B cell (primary cell): ENCODE measurements at regions not wholly inside any gene's neighbourhood (a gene's known extent, or its start where the extent isn't known, plus 50 kb on each side); places are given as distances from the start of the nearest gene placed in this dataset.

ENCODE experiments used
- ATAC-seq: fragments of 200-7000 bp; cut with Tn5 transposase; one replicate; pipeline ENCODE4 v1.10.0; 2021; ENCODE audit warnings: low read depth, mild to moderate bottlenecking, moderate number of reproducible peaks, moderate library complexity
- CTCF ChIA-PET: fragments of 350-600 bp; sonication (Branson Sonifier 250); formaldehyde crosslinking; loops from one replicate; lab custom pipeline; 2021; ENCODE audit warnings: antibody characterized with exemption, inconsistent platforms; lab: Charles Lee
- POLR2A ChIA-PET: fragments of 350-600 bp; sonication (Branson Sonifier 250); formaldehyde crosslinking; loops from one replicate; lab custom pipeline; 2021; ENCODE audit warnings: antibody characterized with exemption; lab: Charles Lee
- DNase-seq: peaks from one replicate; pipeline ENCODE4 v3.0.0; 2013
- H2AFZ ChIP-seq: 2 replicates; pipeline ENCODE4 v1.6.1; 2012; ENCODE audit warnings: mild to moderate bottlenecking, low read depth, low read length; ENCODE audit not compliant: insufficient read depth, poor library complexity, severe bottlenecking
- H3K27ac ChIP-seq, 2 donors: 1 replicate in 1 of 2; 2 replicates in 1 of 2; pipeline ENCODE4 v1.5.1; 2012 to 2013; ENCODE audit warnings: low read length in 2 of 2, mild to moderate bottlenecking in 2 of 2, moderate library complexity in 1 of 2
- H3K27me3 ChIP-seq, 4 experiments: fragments of 200-600 bp in 1 of 4; sonication (generic) in 1 of 4; replicated peaks in 1 of 4; 1 replicate in 2 of 4; 2 replicates in 2 of 4; pipeline versions ENCODE4 v1.6.1 to v1.7.0; 2013 to 2016; ENCODE audit warnings: low read length in 3 of 4, mild to moderate bottlenecking in 2 of 4, mixed read lengths in 1 of 4, moderate library complexity in 1 of 4; ENCODE audit not compliant: insufficient read depth in 4 of 4, control insufficient read depth in 3 of 4; ENCODE audit errors: control extremely low read depth in 1 of 4
- H3K36me3 ChIP-seq, 2 experiments: replicated peaks in 1 of 2; 1 replicate in 1 of 2; 2 replicates in 1 of 2; pipeline versions ENCODE4 v1.6.1 to v1.7.1; 2013; ENCODE audit warnings: low read length in 1 of 2; ENCODE audit not compliant: insufficient read depth in 2 of 2, control insufficient read depth in 1 of 2; ENCODE audit errors: control extremely low read depth in 1 of 2, extremely low read depth in 1 of 2
- H3K4me1 ChIP-seq, 2 donors: fragments of 200-600 bp in 1 of 2; sonication (generic) in 1 of 2; 1 replicate in 1 of 2; 2 replicates in 1 of 2; pipeline versions ENCODE4 v1.5.1 to v1.6.1; 2013 to 2017; ENCODE audit warnings: low read length in 2 of 2; ENCODE audit not compliant: control insufficient read depth in 2 of 2, insufficient read depth in 2 of 2
- H3K4me2 ChIP-seq: replicated peaks from 2 replicates; pipeline ENCODE3; 2012; ENCODE audit warnings: mild to moderate bottlenecking, low read depth, low read length; ENCODE audit not compliant: poor library complexity, severe bottlenecking
- H3K4me3 ChIP-seq, 5 experiments: fragments of 200-600 bp in 1 of 5; sonication (generic) in 1 of 5; 1 replicate in 3 of 5; 2 replicates in 2 of 5; pipeline versions ENCODE4 v1.5.1 to v1.7.0; 2011 to 2016; ENCODE audit warnings: low read length in 4 of 5, mild to moderate bottlenecking in 4 of 5, low read depth in 2 of 5, control low read depth in 1 of 5, moderate library complexity in 1 of 5; ENCODE audit not compliant: insufficient read depth in 1 of 5; ENCODE audit errors: control extremely low read depth in 1 of 5, extremely low read depth in 1 of 5
- H3K79me2 ChIP-seq: fragments of 200-600 bp; sonication (generic); one replicate; pipeline ENCODE4 v1.6.0; 2016; ENCODE audit warnings: low read length; ENCODE audit not compliant: control insufficient read depth, insufficient read depth
- H3K9ac ChIP-seq: fragments of 200-600 bp; sonication (generic); 2 replicates; pipeline ENCODE4 v1.6.1; 2017; ENCODE audit warnings: mild to moderate bottlenecking, low read length, moderate library complexity
- H3K9me3 ChIP-seq, 3 donors: one replicate each; pipeline versions ENCODE4 v1.6.1 to v1.7.1; 2013; ENCODE audit warnings: low read length in 2 of 3; ENCODE audit not compliant: control insufficient read depth in 2 of 3, insufficient read depth in 1 of 3; ENCODE audit errors: control extremely low read depth in 1 of 3
- H4K20me1 ChIP-seq: 2 replicates; pipeline ENCODE4 v1.6.0; 2012; ENCODE audit warnings: mild to moderate bottlenecking, low read length; ENCODE audit not compliant: insufficient read depth, control insufficient read depth, poor library complexity, severe bottlenecking
- H3K27ac Mint-ChIP-seq: one replicate; pipeline ENCODE4 v1.8.0; 2021; ENCODE audit warnings: mixed read lengths
- H3K27me3 Mint-ChIP-seq: one replicate; pipeline ENCODE4 v1.8.0; 2021; ENCODE audit warnings: mixed read lengths
- H3K4me1 Mint-ChIP-seq: one replicate; pipeline ENCODE4 v1.8.0; 2021; ENCODE audit warnings: mixed read lengths
- H3K4me3 Mint-ChIP-seq: one replicate; pipeline ENCODE4 v1.8.0; 2021; ENCODE audit warnings: mixed read lengths
- H3K9me3 Mint-ChIP-seq: one replicate; pipeline ENCODE4 v1.8.0; 2022; ENCODE audit warnings: mixed read lengths; ENCODE audit not compliant: insufficient read depth
- EZH2 ChIP-seq: IDR thresholded peaks from 2 replicates; pipeline ENCODE4 v1.6.1; 2012; ENCODE audit warnings: borderline replicate concordance, low read depth, mild to moderate bottlenecking, moderate library complexity, low read length; ENCODE audit not compliant: insufficient read depth, poor library complexity, severe bottlenecking
- WGBS: methylation state at CpG from one replicate; pipeline ENCODE4 v1.1.5; 2013; ENCODE audit warnings: missing lambda C conversion rate; ENCODE audit not compliant: insufficient coverage; 5-methylcytosine and 5-hydroxymethylcytosine counted together
- intact Hi-C: fragments of 100-400 bp; cut with micrococcal nuclease; formaldehyde crosslinking; loops from one replicate; pipeline ENCODE4 v1.10.0; 2022
- TF ChIP-seq, protein P1 (sequence below): fragments of 200-600 bp; IDR thresholded peaks from one replicate; pipeline ENCODE4 v1.8.0; 2022; ENCODE audit warnings: antibody characterized with exemption, mild to moderate bottlenecking

DNA sequence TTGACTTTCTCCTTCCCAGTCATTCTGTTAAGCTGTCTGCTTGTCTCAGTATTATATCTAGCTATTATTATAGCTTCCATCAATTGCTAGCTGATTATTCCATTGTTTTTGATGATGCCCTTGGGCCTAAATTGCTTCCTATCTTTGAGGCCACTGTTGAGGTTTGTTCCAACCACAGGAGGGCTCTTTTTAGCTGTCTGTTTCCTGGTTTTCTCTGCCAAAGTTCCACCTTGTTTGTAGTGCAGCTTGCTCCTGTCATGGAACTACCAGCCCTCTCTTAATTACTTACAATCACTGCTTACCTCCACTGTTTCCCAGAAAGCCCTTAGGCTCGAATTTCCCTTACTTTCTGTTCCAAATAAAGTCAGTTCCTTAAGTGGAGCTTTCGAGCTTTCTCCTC is 118.7 kb upstream of the SEC61G start:
- Histone ChIP-seq H3K36me3 (no peaks in the 10 kb centered on the region), H3K4me1 (no peaks in the 10 kb centered on the region), H3K27me3 (no peaks in the 10 kb centered on the region), H3K9me3 (no peaks in the 10 kb centered on the region), H4K20me1 (no peaks in the 10 kb centered on the region), H3K79me2 (no peaks in the 10 kb centered on the region), H2AFZ (no peak overlapping the region), H3K27ac (no peak overlapping the region), H3K4me2 (no peak overlapping the region), H3K4me3 (no peak overlapping the region), H3K9ac (no peak overlapping the region)
- Mint-ChIP-seq H3K9me3 (no peaks in the 10 kb centered on the region), H3K27me3 (peaks cover 2% of the 10 kb centered on the region), H3K4me1 (no peaks in the 10 kb centered on the region), H3K27ac (no peak overlapping the region), H3K4me3 (no peak overlapping the region)
- TF ChIP-seq, protein P1, sequence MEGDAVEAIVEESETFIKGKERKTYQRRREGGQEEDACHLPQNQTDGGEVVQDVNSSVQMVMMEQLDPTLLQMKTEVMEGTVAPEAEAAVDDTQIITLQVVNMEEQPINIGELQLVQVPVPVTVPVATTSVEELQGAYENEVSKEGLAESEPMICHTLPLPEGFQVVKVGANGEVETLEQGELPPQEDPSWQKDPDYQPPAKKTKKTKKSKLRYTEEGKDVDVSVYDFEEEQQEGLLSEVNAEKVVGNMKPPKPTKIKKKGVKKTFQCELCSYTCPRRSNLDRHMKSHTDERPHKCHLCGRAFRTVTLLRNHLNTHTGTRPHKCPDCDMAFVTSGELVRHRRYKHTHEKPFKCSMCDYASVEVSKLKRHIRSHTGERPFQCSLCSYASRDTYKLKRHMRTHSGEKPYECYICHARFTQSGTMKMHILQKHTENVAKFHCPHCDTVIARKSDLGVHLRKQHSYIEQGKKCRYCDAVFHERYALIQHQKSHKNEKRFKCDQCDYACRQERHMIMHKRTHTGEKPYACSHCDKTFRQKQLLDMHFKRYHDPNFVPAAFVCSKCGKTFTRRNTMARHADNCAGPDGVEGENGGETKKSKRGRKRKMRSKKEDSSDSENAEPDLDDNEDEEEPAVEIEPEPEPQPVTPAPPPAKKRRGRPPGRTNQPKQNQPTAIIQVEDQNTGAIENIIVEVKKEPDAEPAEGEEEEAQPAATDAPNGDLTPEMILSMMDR = no peak
- TF ChIP-seq EZH2 = no peak
- DNase-seq = no peak
- no CpG with 5 or more reads among the region's 2 CpGs for WGBS
- no peak for ATAC-seq
- ChIA-PET CTCF (no interaction called here), POLR2A (no interaction called here)
- intact Hi-C loops = no loop called here

DNA sequence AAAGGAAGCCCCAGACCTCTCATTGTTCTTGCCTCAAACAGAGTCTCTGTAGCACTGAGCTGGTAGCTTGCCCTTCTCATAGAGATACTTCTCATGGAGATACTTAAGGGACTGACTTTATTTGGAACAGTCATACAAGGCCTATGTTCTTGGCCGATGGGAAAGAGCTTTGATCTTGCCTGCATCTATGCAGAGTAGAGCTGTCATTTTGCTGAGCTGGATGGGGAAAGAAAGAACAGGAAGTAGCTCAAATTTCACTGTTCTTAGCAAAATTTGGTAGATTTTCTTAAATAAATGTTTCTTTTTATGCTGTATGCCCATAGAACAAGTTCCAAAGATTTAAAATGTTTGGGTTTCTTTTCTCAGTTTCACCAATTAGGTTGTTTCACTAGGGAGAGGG is 119.3 kb upstream of the SEC61G start:
- H3K9me3 Mint-ChIP-seq = no peaks in the 10 kb centered on the region
- H3K9me3 ChIP-seq = no peaks in the 10 kb centered on the region
- no peak overlapping the region for H3K27ac Mint-ChIP-seq

More for the DNA sequence above, 119.3 kb upstream of the SEC61G start:
- Histone ChIP-seq H3K4me3 (no peak overlapping the region), H3K27me3 (no peaks in the 10 kb centered on the region), H2AFZ (no peak overlapping the region), H3K27ac (no peak overlapping the region), H3K9ac (no peak overlapping the region), H3K4me1 (no peaks in the 10 kb centered on the region), H3K4me2 (no peak overlapping the region), H4K20me1 (no peaks in the 10 kb centered on the region), H3K36me3 (no peaks in the 10 kb centered on the region), H3K79me2 (no peaks in the 10 kb centered on the region)
- ChIA-PET POLR2A (no interaction called here), CTCF (interaction anchor here (1.0 kb wide), 1 partner anchor 377 kb away, joined by 4 read pairs; no protein-coding TSS in a partner anchor)
- Mint-ChIP-seq H3K4me3 (no peak overlapping the region), H3K4me1 (no peaks in the 10 kb centered on the region), H3K27me3 (no peaks in the 10 kb centered on the region)
- 60% methylated on average over 1 of the region's 1 CpG for WGBS
- no peak for TF ChIP-seq EZH2
- TF ChIP-seq, protein P1 = no peak
- intact Hi-C loops = no loop called here
- DNase-seq (no peak), ATAC-seq (no peak)
